GM19467 (cell line): ENCODE measurements at regions not wholly inside any gene's neighbourhood (a gene's known extent, or its start where the extent isn't known, plus 50 kb on each side); places are given as distances from the start of the nearest gene placed in this dataset.
"Not testable (repeated sequence)": the region's sequence is repeated elsewhere in the genome, so short reads cannot be mapped to it uniquely, and the experiment has no call there.

Experiments used
- ATAC-seq: cut with Tn5 transposase; IDR thresholded peaks from one replicate; pipeline ENCODE4 v1.9.1; 2021; ENCODE audit warnings: mild to moderate bottlenecking, moderate library complexity; ENCODE audit not compliant: unreplicated experiment

DNA sequence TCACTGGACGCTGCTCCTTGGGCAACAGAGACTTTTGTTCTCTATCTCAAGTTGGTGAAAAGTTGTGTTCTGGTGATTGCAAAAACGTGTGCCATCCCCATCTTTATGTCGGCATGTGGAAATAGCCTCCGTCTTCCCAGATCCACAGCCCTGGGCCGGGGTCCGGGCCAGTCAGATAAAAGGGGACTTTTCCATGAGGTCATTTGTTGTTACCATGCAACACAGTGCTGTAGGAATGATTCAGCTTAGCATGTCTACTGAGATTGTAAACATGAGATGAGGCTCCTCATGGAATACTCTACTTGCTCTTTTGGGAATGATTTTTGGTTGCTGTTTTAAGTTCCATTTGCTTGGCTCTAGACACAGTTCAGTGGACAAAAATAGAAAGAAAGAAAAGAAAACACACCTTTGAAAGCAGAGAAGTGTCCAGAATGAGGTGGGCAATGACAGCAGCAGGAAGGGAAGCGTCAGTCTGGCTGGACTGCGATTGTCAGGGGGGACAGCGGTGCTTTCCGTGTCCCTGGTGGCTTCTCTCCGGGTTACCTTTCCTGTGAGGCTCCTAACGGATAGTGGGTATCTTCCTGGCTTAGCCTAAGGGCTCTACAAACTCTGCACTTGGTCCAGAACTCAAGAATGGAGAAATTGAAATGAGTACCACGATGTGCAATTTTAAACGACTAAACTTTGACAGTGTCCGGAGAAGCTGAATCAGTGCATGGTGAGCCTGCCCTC is 91.6 kb downstream of the TEX29 start:
- no peak for ATAC-seq

DNA sequence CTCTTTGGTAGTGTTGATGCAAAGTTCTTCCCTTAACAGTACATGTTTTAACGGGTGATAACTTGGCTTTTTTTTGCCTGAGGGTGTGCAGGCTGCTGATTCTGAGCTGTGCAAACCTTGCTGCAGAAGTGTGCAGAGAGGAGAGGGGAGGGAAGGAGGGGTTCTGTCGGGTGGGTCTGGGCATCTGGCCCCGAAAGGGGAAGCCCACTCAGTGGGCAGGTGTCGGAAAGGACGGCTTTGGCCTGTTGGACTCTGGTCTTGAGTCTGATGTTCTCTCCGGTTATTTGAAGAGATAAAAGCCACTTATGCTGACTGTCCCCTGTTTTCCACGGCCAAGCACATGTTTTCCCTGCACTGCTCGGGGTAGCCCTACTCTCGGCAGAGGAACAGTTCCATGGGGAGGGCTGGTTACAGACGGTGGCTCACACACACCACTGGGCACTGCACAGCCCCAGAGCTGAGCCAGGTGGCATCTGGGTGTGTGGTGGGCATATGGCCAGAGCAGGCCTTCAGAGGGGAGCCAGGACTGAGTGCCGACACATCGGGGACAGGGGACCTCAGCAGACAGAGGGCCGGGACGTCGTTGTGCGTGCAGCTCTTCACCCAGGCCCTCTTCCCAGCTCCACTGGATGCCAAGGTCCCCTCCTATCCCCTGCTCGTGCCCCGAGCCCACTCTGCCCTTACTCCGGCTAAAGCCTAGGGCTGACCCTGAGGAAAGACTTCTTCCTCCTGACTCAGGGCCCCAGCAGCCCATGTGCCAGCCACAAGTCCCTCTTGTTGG is 93.2 kb downstream of the TEX29 start:
- ATAC-seq = no peak

DNA sequence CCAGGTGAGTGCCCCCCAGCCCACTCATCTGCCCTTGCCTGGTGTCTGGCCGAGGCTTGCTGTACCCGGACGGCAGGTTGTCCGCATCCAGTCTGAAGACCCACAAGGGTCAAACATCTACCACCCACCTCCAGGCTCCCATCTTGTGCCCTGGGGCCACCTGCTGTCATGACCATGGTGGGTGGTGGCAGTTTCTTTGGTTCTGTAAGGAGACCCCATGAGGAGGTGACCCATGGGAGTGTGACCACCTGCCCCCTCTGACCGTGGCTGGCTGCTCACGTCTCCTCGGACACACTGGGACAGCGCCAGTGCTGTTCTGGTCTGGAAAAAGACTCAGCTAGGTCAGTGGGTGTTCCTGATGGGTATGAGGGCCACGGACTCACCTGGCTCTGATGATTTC is 93.9 kb downstream of the TEX29 start:
- ATAC-seq = no peak

DNA sequence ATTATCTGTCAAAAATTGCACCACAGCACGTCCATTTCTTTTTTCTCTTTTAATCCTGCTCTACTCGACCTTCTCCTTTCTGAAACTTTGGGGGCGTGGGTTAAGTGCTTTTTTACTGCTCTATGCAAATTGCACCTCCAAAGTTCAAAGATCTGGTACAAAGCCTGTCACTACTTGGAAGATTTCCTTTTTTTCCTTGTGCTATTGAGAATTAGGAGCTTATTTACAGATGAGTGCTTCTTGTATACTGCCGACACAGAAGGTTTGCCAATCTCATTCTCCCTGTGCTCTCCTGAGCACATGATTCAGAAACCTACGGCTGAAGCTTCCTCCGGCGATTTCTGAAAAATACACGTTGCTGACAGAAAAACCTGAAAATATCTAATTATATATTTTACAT is 94.8 kb downstream of the TEX29 start:
- no peak for ATAC-seq

DNA sequence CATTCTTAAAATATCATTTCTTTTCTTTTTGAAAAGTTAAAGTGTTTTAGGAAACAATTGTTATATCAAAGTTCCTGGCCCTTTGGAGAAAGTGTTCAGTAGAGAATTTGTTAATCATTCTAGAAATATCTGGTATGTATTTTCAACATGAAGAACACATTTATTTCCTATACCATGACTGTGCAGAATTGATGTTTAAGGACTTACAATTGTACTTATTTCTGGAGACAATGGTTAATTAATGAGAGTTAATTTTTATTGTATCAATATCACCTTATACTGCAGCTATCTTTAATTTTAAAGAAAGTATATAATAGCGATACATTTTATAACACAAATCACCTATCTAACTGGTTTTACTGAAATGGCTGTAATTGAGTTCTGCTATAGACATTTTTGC is 95.3 kb downstream of the TEX29 start:
- ATAC-seq = no peak

DNA sequence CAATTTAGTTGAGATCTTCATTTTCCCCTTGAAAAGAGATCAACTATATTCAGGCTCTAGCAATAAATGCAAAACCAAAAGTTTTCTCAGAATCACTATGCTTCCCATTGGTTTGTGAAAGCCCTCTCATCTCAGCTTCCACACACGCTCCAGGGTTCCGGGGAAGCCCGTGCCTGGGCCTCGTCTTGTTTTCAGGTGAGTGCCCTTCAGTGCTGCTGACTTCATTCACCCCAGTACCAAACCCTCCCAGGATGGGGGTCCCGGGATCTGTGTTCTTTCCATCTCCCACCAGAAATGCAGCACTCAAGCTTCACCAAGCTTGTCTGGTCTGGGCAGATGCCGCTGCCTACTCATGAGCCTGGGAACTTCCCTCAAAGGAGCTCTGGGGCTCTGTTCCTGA is 97.7 kb downstream of the TEX29 start:
- no peak for ATAC-seq

DNA sequence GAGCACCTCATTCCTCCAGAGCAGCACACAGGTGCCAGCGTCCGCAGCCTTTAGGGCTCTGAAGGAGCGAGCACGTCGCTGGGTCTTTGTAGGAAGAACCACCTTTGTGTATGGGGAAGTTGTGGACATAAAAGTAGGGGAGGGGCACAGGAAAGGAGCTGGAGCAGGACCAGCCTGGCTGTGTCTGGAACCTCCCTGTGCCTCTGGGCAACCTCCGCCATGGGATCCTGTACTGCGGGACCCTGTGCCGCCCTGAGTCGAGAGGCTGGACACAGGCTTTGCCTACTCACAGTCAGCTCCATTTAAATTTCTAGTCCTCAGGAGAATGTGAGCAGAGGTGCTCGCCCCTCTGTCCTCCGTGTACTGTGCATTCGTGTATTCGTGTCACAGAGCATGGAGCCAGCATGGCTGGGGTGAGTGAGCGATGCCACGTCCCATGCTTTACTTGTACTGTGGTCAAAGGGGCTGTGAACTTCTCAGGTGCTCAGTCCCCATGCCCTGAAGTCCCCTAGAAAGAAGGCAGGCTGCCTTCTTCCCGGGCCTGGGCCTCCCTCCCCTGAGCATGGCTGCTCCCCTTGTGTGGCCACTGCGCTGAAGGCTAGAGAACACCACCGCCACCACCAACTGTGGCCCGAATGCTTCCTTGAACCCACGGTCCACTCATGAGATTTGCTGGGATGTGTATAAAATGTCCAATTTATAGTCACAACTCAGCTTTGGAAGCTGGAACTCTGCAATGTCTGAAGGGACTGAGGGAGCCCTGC is 99.9 kb downstream of the TEX29 start:
- ATAC-seq = no peak

DNA sequence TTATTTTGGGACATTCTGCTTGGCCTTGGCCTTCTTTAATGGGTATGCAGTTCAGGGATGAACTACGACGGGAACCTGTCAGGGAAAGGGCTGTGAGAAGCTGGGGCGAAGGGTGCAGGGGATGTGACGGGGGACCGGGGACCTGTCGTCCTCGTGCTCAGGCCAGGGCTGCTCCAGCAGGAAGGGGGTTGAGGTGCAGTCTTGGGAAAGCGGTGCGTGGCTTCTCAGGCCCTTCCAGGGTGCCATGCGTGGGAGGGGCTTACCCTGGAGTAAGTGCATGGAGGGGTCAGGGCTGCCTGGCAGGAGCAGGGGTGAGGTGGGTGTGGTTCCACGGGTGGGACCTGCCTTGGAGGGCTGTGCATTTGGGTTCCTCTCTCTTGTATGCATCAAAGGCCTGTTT is 100.8 kb downstream of the TEX29 start:
- ATAC-seq = no peak

DNA sequence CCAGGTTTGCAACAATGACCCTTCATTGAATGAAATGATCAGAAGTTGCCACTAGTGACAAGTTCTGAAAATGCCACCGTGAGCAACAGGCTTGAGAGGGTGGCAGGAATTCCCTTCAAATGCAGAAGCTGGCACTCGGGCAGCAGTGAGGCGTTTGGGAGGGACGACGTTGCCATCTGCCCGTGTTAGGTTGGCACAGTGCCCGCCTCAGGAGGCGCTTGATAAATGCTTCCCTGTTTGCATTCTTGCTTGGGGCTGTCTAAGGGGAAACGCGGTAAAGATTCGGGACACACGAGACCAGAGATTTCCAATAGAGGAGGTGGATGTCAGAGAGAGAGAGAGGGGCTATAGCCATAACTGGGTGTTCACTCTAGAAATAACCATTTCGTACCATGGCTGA is 101.9 kb downstream of the TEX29 start:
- no peak for ATAC-seq

DNA sequence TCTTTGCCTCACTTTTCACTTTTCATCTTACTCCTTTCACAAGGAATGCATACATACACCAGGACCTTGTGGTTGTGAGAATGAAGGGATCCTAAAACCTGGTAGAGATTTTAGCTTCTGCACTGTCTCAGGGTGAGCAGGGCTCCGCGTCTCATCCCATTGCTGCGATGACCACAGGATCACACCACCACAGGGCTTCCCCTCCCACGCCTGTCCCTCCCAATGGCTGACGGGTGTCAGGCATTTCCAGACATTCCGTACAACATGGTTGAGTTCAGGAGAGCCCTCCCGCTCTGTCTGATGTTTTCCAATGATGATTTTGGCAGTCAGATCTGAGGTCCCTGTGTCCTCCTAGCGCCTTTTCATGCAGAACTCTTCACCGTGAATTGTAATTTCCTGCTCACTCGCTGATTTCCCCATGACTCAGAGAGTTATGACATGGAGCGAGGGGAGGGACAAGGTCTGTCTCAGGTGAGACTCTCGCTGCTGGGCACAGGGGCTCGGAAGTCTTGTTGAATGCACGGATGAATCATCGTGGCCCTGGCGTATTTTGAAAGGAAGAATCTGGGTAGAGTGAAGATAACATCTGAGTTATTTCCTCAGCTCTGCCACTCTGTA is 102.8 kb downstream of the TEX29 start:
- ATAC-seq = no peak

DNA sequence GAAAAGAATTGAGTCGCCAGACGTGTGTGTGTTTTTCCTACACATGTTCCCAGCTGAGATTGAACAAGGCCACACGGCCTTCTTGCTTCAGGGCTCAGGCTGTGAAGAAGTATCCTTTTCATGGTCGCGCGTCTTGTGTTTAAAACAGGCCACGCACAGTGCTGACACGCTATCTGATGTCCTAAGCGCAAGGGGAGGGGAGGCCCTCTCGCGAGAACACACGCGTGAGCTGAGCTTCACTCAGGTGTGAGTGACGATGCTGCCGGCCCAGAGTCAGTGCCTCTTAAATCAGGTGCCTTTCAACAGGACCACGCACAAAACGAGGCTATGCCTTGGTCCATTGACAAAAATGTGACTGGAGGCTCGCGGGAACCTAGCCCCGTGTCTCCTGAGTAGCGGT is 103.7 kb downstream of the TEX29 start:
- no peak for ATAC-seq

DNA sequence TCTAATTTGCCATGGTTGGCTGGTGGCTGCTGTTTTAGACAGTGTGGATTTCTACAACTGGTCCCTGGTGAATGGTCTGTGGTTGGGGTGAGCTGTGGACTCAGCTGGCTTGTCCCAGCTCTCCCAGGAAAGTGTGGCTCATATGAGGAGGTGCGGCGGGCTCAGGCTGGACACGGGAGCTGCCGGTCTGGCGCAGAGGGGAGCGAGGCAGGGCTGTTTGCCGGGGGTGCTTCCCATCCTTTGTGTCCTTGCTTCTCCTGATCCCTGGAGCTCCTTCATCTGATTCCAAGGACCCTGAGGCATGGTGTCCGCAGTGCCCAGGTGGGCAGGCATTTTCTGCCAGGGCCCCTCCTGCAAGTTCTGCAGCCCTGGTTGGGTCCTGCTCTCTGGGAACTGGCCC is 104.9 kb downstream of the TEX29 start:
- ATAC-seq = no peak

DNA sequence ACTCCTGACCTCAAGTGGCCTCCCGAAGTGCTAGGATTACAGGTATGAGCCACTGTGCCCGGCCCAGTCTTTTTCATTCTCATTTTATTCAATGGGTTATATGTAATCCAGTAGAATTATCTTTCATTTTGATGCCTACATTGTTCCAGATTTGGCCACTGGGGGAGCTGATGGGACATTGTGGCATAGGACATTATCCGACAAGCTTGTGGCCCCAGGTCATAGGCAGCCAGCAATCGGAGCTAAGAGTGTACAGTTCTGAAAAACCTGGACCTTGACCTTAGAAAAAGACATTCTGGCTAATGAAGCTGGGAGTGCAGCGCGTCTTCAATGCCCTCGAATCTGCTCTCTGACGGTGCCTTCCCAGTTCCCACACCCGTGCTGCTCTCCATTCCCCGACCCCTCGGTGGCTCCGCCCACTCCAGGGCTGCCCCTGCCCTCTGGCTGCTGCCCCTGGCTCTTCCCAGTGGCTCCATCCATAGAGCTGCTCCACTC is 108.7 kb downstream of the TEX29 start:
- peak; percentile 84 for ATAC-seq

DNA sequence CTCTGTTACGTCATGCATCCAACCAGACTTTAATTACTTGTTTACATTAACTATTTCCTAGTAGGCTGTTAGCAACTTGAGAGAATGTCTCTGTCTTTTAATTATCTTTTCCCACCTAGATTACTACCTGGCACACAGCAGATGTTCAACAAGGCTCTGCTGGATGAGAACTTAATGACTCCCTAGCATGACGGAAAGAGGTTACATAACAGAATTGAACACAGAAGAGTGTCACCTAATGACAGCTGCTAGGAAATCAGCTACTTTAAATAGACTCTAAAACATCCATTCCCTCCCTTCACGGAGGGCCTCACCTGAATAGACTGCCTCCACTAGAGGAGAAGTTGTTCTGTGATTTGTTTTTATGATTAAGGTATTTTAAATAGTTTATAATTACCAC is 110.8 kb downstream of the TEX29 start:
- no peak for ATAC-seq

DNA sequence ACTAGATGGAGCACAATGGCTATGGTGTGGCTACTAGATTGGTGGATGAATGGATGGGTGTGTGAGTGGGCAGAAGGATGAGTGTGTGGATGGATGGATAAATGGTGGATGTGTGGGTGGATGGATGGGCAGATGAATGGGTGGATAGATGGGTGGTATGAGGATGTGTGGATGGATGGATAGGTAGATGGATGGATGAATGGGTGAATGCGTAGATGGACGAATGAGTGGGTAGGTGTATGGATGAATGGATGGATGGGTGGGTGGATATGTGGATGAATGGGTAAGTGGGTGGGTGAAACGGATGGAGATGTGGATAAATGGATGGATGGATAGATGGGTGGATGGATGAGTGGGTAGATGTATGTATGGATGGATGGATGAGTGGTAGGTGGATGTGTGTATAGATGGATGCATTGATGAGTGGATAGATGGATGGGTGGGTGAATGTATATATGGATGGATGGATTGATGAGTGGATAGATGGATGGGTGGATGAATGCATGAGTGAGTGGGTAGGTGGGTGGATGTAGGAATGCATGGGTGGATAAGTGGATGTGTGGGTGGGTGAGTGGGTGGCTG is 114.2 kb downstream of the TEX29 start:
- no peak for ATAC-seq

DNA sequence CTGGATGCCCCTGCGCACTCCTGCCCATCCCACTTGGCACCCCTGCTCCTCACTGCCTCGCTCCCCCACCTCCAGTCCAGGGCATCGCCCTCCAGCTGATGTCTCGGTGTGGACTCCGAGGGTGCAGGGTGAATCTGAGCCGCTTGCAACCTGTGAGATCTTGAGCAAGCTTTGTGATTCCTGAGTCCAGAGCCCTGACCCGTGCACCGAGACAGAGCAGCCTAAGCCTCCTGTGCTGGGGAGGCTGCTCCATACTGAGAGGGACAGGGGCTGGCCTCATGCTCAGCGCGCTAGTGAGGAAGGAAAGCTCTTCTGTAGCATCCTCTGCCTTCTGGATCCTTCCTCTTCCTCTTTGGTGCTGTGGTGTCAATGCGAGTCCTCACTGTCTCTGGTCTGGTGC is 116.0 kb downstream of the TEX29 start:
- no peak for ATAC-seq

DNA sequence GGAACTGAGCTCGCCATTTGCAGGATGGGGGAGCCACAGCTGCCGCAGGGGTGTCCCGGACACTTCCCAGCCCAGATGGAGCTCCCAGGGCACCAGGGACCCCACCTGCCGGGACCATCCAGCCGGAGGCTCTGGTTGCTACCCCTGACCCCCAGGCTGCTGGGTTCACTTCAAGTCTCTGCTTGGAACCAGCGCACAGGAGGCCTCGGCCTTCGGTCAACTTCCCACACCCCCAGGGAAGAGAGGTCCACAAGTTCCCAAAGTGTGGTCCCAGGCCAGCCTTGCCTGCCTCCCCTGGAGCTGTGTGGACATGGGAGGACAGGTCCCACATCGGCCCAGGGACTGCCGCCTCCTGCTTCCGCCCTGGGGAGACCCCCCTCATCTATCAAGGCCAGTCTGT is 117.0 kb downstream of the TEX29 start:
- no peak for ATAC-seq

DNA sequence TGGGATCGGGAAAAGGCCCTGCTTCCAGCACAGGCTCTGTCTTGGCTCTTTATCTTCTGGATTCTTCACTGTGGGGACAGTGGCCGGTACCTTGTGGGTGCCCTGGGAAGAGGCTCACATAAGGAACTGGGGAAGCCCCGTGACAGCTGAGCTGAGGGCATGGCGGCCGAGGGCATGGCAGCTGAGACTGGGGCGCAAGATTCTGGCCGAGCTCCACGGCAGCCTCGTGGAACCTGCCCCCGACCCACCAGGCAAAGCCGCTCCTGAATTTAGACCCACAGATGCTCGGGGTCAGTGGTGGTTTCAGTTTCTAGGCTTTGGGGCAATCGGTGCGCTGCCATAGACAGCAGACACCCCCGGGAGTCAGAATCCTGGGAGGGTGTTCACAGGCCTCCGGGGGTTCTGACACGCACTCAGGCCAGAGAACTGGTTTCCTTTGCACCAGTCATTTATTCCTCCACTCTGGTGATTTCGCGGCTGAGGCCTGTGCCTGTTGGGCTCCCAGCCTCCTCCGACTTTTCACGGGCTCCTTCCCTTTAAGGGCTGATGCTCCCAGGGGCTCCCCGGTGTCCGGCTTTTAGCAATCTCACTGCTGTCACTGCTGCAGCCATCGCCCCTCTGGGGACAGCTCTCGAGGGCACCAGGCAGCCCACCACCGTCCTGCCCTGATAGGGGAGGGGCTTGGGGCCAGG is 117.6 kb downstream of the TEX29 start:
- ATAC-seq = no peak

DNA sequence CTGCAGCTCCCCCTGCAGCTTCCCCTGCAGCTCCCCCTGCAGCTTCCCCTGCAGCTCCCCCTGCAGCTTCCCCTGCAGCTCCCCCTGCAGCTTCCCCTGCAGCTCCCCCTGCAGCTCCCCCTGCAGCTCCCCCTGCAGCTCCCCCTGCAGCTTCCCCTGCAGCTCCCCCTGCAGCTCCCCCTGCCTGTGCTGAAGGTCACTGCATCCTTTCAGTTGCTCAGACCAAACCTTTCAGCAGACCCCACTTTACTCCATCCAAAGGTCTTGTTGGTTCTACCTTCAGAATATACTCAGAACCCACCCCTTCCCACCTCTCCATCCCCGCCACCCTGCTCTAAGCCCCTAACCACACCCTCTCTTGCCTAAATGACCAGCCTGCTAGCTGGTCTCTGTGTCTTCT is 120.0 kb downstream of the TEX29 start:
- not testable (repeated sequence) for ATAC-seq

DNA sequence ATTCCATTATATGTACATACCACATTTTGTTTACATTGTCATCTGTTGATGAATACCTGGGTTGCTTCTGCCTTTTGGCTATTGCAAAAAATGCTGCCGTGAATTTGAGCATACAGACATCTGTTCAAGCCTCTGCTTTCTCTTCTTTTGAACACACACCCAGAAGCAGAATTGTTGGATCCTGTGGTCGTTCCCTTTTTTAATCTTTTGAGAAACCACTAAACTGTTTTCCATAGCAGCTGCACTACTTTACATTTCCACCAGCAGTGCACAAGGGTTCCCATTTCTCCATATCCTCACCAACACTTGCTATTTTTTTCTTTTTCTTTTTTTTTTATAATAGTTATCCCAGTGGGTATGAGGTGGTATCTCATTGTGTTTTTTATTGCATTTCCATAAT is 123.5 kb downstream of the TEX29 start:
- no peak for ATAC-seq
